ENCODE measurements at regions not wholly inside any gene's neighbourhood (a gene's known extent, or its start where the extent isn't known, plus 50 kb on each side); places are given as distances from the start of the nearest gene placed in this dataset.
"Not testable (repeated sequence)": the region's sequence is repeated elsewhere in the genome, so short reads cannot be mapped to it uniquely, and the experiment has no call there.

DNA sequence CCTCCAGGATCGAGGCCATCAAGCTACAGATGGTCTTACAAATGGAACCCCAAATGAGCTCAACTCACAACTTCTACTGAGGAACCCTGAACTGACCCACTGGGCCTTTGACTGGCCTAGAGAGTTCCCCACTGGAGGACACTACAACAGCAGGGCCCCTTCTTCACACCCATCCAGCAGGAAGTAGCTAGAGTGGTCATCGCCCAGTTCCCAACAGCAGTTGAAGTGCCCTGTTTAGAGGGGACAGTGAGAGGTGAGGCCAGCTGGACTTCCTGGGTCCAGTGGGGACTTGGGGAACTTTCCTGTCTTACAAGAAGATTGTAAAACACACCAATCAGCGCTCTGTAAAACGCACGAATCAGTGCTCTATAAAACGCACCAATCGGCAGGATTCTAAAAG, 247.9 kb upstream of the BTG1 start:
- Histone ChIP-seq H3K36me3 (ENCODE audit: control insufficient read depth in 2 of 2, insufficient read depth in 1 of 2, low read length in 2 of 2) (no peaks in the 10 kb centered on the region), H3K4me3 (ENCODE audit: low read depth, low read length) (no peak overlapping the region), H3K4me1 (ENCODE audit: control insufficient read depth, insufficient read depth, low read length) (no peaks in the 10 kb centered on the region), H3K9me3 (ENCODE audit: control insufficient read depth, insufficient read depth, low read depth, low read length) (no peaks in the 10 kb centered on the region), H3K27ac (ENCODE audit: extremely low read depth, low read depth, low read length) (no peak overlapping the region)
- TF ChIP-seq ZNF596 (tag by site-specific recombination; IDR thresholded peaks at IDR 0.05): no peak
- TF ChIP-seq SALL2 (tag by site-specific recombination; IDR thresholded peaks at IDR 0.05; ENCODE audit: borderline replicate concordance): no peak
- TF ChIP-seq ZNF302 (tag by site-specific recombination; IDR thresholded peaks at IDR 0.05; ENCODE audit: low read depth): no peak
- no peak for TF ChIP-seq ZNF510 (tag by site-specific recombination; IDR thresholded peaks at IDR 0.05; ENCODE audit: insufficient replicate concordance)
- TF ChIP-seq ZNF521 (tag by site-specific recombination; IDR thresholded peaks at IDR 0.05): no peak
- no peak for TF ChIP-seq ZNF354C (tag by site-specific recombination; IDR thresholded peaks at IDR 0.05; ENCODE audit: borderline replicate concordance, low read depth)
- no peak for TF ChIP-seq ZNF544 (tag by site-specific recombination; IDR thresholded peaks at IDR 0.05)
- no peak for TF ChIP-seq YY2 (tag by site-specific recombination; IDR thresholded peaks at IDR 0.05)
- TF ChIP-seq WT1 (tag by site-specific recombination; IDR thresholded peaks at IDR 0.05): no peak
- TF ChIP-seq ZNF561 (tag by site-specific recombination; IDR thresholded peaks at IDR 0.05; ENCODE audit: borderline replicate concordance): no peak
- TF ChIP-seq ZNF585B (tag by site-specific recombination; IDR thresholded peaks at IDR 0.05): no peak
- TF ChIP-seq, protein P1, sequence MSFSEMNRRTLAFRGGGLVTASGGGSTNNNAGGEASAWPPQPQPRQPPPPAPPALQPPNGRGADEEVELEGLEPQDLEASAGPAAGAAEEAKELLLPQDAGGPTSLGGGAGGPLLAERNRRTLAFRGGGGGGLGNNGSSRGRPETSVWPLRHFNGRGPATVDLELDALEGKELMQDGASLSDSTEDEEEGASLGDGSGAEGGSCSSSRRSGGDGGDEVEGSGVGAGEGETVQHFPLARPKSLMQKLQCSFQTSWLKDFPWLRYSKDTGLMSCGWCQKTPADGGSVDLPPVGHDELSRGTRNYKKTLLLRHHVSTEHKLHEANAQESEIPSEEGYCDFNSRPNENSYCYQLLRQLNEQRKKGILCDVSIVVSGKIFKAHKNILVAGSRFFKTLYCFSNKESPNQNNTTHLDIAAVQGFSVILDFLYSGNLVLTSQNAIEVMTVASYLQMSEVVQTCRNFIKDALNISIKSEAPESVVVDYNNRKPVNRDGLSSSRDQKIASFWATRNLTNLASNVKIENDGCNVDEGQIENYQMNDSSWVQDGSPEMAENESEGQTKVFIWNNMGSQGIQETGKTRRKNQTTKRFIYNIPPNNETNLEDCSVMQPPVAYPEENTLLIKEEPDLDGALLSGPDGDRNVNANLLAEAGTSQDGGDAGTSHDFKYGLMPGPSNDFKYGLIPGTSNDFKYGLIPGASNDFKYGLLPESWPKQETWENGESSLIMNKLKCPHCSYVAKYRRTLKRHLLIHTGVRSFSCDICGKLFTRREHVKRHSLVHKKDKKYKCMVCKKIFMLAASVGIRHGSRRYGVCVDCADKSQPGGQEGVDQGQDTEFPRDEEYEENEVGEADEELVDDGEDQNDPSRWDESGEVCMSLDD (tag by site-specific recombination; IDR thresholded peaks at IDR 0.05): no peak
- TF ChIP-seq ZNF37A (tag by site-specific recombination; IDR thresholded peaks at IDR 0.05): no peak
- no peak for TF ChIP-seq ZNF530 (tag by site-specific recombination; IDR thresholded peaks at IDR 0.05; ENCODE audit: low read depth)
- TF ChIP-seq IKZF3 (tag by site-specific recombination; IDR thresholded peaks at IDR 0.05): no peak
- TF ChIP-seq ZNF548 (tag by site-specific recombination; IDR thresholded peaks at IDR 0.05): no peak
- no peak for TF ChIP-seq PRDM2 (tag by site-specific recombination; IDR thresholded peaks at IDR 0.05; ENCODE audit: borderline replicate concordance)
- no peak for TF ChIP-seq ZNF433 (tag by site-specific recombination; IDR thresholded peaks at IDR 0.05; ENCODE audit: low read depth)
- no peak for TF ChIP-seq ZSCAN30 (tag by site-specific recombination; IDR thresholded peaks at IDR 0.05)
- no peak for TF ChIP-seq ZNF529 (tag by site-specific recombination; IDR thresholded peaks at IDR 0.05; ENCODE audit: insufficient replicate concordance)
- ChIA-PET CTCF (no interaction called here), POLR2A (no interaction called here)

GRCh38 chr12:92391726-92392125, 246.1 kb upstream of the BTG1 start:
- CTCF ChIA-PET: interaction anchor here (0.5 kb wide), 1 partner anchor 1326 kb away, joined by 4 read pairs; no protein-coding TSS in a partner anchor
- H3K36me3 ChIP-seq (ENCODE audit: control insufficient read depth in 2 of 2, insufficient read depth in 1 of 2, low read length in 2 of 2); H3K4me3 ChIP-seq (ENCODE audit: low read depth, low read length); POLR2A ChIA-PET; H3K9me3 ChIP-seq (ENCODE audit: control insufficient read depth, insufficient read depth, low read depth, low read length); H3K4me1 ChIP-seq (ENCODE audit: control insufficient read depth, insufficient read depth, low read length); H3K27ac ChIP-seq (ENCODE audit: extremely low read depth, low read depth, low read length): not testable (repeated sequence)
